Stimulated activated CD4-positive, alpha-beta T cell treated with anti-CD3 and anti-CD28 coated beads, Interleukin-12 subunit alpha, Interleukin-12 subunit beta, amount 100 ng/mL, for 24 hours (primary cell): ENCODE measurements at regions not wholly inside any gene's neighbourhood (a gene's known extent, or its start where the extent isn't known, plus 50 kb on each side); places are given as distances from the start of the nearest gene placed in this dataset.

Experiments used
- DNase-seq, 2 experiments: peaks; one replicate each; pipeline ENCODE4 v3.0.0-alpha.2; 2020; ENCODE audit warnings: low read depth in 2 of 2

DNA sequence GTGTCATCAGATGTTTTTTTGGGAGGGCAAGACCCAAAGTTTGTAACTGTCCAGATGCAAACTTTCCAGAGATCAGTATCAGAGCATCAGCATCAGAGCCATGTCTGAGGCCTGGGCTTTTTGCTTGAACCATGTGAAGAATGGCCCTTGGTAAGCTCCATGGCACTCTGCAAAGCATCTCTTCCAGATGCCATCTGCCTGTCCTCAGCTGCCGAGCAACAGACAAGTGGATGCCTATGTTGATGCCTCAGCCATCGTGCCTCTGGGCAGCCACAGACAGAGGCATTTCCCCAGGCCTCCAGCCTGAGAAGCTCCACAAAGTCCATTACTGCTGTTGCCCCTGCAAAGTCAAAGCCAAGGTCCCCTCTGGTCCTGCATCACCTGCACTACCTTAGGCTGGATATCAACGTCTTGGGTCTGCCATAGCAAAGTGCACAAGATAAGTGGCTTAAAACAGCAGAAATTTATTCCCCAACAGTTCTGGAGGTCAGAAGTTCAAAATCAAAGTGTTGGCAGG, 670.2 kb upstream of the MKI67 start:
- no peak for DNase-seq

DNA sequence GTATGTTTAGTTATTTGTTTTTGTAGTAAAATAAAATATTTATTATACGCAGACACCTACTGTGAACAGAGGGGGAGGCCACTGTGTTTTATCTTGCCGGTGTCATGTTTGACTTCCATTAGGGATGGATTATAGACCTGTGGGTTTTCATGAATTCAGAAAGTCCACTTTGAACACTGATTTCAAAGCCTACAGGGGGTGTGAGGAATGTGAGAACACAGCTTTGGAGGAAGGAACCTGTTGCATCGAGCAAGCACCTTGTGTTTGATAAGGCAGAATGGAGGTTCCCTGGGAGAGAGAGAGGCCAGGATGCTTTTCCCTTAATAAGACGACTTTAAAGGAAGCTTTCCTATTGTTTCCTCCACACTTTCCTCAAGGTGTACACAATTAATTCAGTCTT, 665.0 kb upstream of the MGMT start:
- DNase-seq: no peak

- no peak for DNase-seq
These were observed 663.3 kb upstream of the MGMT start for GRCh38 chr10:128803790-128804189.

DNA sequence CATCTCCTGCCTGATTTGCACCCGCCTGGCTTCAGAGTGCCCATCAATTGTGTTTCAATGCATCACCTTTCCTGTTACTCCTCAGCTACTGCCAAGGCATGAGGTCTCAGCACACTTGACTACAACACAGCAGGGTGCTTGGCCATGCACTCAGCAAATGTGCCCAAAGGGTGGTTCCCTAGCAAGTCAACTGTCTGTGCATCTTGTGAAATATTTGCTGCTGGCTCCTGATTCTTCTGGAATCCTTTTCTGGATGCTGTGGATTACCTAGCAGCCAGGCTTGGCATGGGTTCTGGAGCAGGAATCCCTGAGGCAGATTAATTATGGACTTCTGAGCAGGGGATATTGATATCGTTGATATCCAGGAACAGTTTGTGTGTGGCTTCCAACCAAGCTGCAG, 662.6 kb upstream of the MGMT start:
- DNase-seq: no peak

DNA sequence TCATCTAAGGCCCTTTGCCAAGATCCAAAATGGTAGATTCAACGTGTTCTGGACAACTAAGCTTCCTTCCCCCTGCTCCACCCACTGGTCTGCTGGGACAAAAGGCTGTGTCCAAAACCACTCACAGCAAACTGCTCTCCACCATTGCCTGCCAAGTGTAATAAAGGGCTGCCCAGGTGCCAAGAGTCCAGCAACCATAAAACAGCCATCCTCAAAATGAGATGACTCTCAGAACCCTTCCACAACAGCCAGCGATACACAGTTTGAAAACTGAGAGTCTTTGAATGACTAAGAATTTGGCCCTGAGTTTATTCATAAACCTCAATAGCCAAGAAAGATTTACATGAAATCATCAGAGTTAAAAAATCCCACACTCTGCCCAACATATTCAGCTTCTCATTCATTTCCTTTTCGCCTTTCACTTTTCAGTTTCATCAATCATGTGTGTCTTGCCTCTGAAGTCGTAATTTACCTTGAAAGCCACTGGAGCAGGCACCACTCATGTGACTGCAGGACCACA, 658.1 kb upstream of the MGMT start:
- no peak for DNase-seq

DNA sequence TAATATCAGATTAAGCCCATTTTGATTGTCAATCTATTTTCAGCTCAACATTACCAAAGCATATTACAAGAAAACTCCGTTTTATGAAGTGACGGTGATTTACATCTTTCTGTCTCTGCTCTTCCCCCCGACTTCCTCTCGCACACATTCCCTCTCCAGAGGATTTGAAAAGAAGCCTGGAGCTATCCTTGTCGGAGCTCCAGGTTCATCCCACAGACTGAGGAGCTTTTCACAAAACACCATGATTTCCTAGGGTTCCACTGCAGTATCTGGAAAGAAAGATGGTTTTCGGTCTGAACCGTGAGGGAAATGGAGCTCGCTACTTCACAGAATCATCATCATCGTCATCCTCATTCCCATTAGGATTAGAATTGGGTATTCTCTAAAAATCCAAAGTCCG, 655.5 kb upstream of the MGMT start:
- DNase-seq: no peak

GRCh38 chr10:128812000-128812399, 655.0 kb upstream of the MGMT start:
- DNase-seq: no peak

DNA sequence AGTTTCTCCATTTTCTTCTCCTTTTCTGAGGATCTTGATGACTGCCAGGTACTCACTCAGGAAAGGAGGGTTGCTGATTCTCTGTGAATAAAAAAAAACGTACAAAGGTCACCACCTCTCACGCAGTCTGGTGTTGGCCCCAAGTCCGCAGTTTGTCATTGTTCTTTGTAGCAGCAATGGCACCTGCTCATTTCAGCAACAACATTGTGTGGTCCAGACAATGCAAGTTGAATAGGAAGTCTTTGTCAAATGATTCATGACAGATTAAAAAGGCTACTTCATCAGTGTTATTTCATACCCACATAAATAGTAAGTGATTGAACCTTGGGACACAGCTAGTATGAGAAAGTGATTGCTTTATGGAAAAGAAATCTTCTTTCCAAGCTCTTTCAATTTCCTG, 653.5 kb upstream of the MGMT start:
- no peak for DNase-seq

GRCh38 chr10:128814024-128814423, 653.0 kb upstream of the MGMT start:
- no peak for DNase-seq

DNA sequence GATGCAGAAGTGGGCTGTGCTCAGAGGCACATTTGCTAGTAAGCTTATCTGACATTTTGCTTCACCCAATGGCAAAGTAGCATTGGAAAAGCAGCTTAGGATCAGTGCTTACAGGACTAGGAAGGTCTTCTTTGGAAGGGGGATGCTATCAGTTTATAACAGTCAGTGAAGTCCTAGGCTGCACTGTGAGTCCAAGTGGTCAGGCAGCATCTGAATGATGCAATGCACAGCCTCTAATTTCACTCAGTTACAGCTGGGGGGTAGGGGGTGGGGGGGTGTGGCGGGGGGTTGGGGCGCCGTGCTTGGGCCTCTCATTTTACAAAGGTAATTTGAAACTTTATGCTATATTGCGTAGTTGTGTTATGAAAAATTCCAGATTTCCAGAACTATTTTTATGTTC, 652.3 kb upstream of the MGMT start:
- no peak for DNase-seq

GRCh38 chr10:128816726-128817125, 650.3 kb upstream of the MGMT start:
- no peak for DNase-seq

DNA sequence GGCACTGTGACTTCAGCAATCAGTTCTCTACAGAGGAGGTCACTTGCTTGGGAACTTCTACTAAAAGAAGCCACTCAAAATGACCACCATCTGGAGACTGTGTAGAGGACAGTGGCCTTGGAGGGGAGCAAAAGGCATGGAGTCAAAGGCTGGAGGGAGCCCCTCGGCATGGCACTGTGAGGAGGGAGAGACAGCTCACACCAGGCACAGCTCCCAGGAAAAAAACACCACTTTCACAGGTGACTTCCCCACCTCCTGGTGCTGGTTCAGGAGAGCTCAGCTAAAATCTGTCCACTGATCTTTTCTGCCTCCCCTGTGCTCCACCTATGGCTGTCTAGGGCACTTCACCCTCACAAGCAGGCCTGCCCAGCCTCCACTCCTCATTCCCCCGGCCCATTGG, 649.4 kb upstream of the MGMT start:
- no peak for DNase-seq

DNA sequence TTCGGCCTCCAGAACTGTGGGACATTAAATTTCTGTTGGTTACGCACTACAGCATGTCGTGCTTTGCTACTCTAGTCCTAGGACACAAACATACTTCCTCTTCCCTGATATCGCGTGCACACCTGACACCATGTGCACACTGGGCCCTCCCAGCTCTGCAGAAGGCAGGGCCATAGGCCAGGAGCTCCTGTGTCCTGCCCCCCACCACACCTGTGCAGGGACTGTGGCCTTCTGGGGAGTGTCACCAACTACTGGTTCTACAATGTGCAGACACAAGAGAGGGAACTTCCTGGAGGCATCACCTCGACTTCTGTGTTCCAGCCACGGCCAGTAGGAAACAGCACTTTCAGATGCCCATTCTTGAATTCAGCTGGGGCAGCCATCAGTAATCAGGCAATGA, 646.4 kb upstream of the MGMT start:
- no peak for DNase-seq

DNA sequence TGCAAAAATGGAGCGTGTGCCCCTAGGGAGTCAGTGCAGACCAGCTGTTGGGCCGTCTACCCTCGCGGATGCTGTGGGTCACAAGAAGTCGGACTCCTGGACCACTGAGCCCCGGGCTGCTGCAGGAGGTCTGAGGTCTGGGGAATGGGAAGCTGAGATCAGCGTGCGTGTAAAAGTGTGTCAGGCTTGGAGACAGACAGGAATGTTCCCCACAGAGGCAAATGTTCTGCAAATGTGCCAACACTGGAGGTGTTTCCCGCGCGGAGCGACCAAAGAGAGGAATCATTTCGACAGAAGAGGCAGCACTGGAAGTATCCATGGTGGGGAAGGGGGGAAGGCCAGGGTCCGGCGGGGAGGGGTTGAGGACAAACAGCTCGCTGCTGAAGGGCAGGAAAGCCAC, 643.8 kb upstream of the MGMT start:
- DNase-seq: no peak

GRCh38 chr10:128825626-128826025, 641.4 kb upstream of the MGMT start:
- DNase-seq: no peak

- no peak for DNase-seq
These were observed 633.4 kb upstream of the MGMT start for GRCh38 chr10:128833671-128834070.

GRCh38 chr10:128835361-128835760, 631.7 kb upstream of the MGMT start:
- DNase-seq: no peak

DNA sequence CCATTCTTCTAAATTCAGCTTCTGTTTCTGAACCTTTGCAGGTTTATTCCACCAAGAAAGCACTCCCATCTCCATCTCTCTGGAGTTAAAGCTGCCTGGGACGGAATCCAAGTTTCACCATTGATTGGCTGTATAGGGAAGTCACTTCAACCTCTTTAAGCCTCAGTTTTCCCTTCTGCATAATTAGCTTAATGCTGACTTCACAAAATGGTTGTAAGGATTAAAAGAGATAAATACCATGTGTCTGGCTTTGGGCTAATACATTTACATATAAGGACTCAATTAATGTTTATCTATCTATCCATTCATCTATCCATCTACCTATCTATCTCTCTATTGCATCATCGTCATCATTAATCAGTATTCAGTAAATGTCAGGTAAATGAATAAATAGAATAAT, 629.6 kb upstream of the MGMT start:
- no peak for DNase-seq

GRCh38 chr10:128839134-128839533, 627.9 kb upstream of the MGMT start:
- no peak for DNase-seq

GRCh38 chr10:128839701-128840100, 627.3 kb upstream of the MGMT start:
- no peak for DNase-seq

DNA sequence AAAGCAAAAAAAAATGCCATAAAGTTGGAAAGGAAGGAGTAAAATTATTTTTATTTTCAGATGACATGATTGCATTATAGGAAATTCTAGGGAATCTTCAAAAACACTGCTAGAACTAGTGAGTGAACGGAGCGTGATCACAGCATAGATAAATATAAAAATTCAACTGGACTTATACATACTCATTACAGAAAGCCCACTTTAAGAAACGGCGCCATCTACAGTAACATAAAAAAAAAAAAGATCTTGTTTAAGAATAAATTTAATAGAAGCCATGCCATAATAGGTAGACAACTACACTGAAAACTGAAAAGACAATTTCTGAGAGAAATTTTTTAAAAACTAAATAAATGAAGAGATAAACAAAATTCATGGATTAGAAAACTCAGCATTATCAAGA, 623.1 kb upstream of the MGMT start:
- no peak for DNase-seq

DNA sequence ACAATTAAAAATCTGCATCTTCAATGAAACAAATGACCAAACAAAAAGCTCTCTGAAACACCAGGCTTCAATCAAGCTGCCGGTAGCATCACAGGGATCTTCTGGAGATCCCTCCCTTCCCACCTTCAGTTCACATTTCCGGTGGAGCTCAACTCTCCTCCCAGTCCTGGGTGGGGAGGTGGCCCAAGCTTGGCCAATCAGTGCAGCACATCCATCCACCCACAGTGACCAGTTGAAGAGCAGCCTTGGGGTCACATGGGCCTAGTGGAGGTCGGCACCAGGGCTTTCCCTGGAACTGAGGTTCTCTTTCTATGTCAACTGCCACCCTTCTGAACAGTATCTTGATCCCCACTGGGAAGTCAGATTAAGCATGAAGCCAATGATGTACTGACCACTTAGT, 620.1 kb upstream of the MGMT start:
- no peak for DNase-seq

DNA sequence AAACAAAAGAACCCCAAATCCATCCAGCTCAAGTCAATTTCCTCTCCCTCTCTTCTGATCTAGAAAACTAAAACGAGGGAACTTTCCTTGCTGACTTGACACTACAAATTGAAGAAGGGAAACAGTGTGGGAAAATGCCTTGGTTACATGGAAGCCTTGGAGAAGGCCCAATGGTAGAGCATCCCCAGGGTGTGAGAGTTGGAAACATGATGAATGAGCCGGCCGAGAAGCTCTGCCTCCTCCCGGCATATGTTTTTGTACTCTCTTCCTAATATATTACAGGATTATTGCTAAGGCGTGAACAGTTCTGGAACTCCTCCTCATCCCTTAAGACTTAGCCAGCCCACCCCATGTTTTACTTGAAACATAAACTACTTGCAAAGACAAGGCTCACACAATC, 618.2 kb upstream of the MGMT start:
- DNase-seq: no peak

GRCh38 chr10:128850647-128851046, 616.4 kb upstream of the MGMT start:
- no peak for DNase-seq

GRCh38 chr10:128851281-128851680, 615.8 kb upstream of the MGMT start:
- no peak for DNase-seq
